ENCODE measurements at regions not wholly inside any gene's neighbourhood (a gene's known extent, or its start where the extent isn't known, plus 50 kb on each side); places are given as distances from the start of the nearest gene placed in this dataset.

- no peak for TF ChIP-seq CTCF (IDR thresholded peaks at IDR 0.05; ENCODE audit: insufficient read depth, low read length)
- DNase-seq (ENCODE audit: low read depth): no peak
- no peak overlapping the region for H3K4me3 ChIP-seq (ENCODE audit: low read depth, low read length)
Measured at GRCh38 chr21:32881458-32881857, 109.9 kb upstream of the PAXBP1 start.

GRCh38 chr21:32884062-32884461 lies 112.5 kb upstream of the PAXBP1 start:
- H3K4me3 ChIP-seq (ENCODE audit: low read depth, low read length): no peak overlapping the region
- no peak for TF ChIP-seq CTCF (IDR thresholded peaks at IDR 0.05; ENCODE audit: insufficient read depth, low read length)
- no peak for DNase-seq (ENCODE audit: low read depth)

GRCh38 chr21:32886339-32886738 lies 114.8 kb upstream of the PAXBP1 start:
- H3K4me3 ChIP-seq (ENCODE audit: low read depth, low read length): peak overlapping the region; percentile 18
- peak; percentile 3 for DNase-seq (ENCODE audit: low read depth)
- TF ChIP-seq CTCF (IDR thresholded peaks at IDR 0.05; ENCODE audit: insufficient read depth, low read length): no peak

- no peak for TF ChIP-seq CTCF (IDR thresholded peaks at IDR 0.05; ENCODE audit: insufficient read depth, low read length)
- DNase-seq (ENCODE audit: low read depth): no peak
- H3K4me3 ChIP-seq (ENCODE audit: low read depth, low read length): no peak overlapping the region
Measured at GRCh38 chr21:32887026-32887425, 115.5 kb upstream of the PAXBP1 start.

GRCh38 chr21:32888971-32889370 lies 117.4 kb upstream of the PAXBP1 start:
- no peak overlapping the region for H3K4me3 ChIP-seq (ENCODE audit: low read depth, low read length)
- no peak for TF ChIP-seq CTCF (IDR thresholded peaks at IDR 0.05; ENCODE audit: insufficient read depth, low read length)
- DNase-seq (ENCODE audit: low read depth): no peak

- H3K4me3 ChIP-seq (ENCODE audit: low read depth, low read length): no peak overlapping the region
- peak; percentile 4 for DNase-seq (ENCODE audit: low read depth)
- no peak for TF ChIP-seq CTCF (IDR thresholded peaks at IDR 0.05; ENCODE audit: insufficient read depth, low read length)
Measured at GRCh38 chr21:32889596-32889995, 118.0 kb upstream of the PAXBP1 start.

- no peak overlapping the region for H3K4me3 ChIP-seq (ENCODE audit: low read depth, low read length)
- no peak for DNase-seq (ENCODE audit: low read depth)
Measured at GRCh38 chr21:32894321-32894720, 122.8 kb upstream of the PAXBP1 start.

More at GRCh38 chr21:32894321-32894720, 122.8 kb upstream of the PAXBP1 start:
- no peak for TF ChIP-seq CTCF (IDR thresholded peaks at IDR 0.05; ENCODE audit: insufficient read depth, low read length)

Measured in fibroblast of the aortic adventitia (primary cell).